T47D (cell line): ENCODE measurements at regions not wholly inside any gene's neighbourhood (a gene's known extent, or its start where the extent isn't known, plus 50 kb on each side); places are given as distances from the start of the nearest gene placed in this dataset.

Experiments used
- DNase-seq, 2 experiments: peaks; one replicate each; pipeline versions ENCODE4 v3.0.0 to v3.0.0-alpha.2; 2011 to 2012; ENCODE audit warnings: low read depth in 1 of 2, low spot score in 1 of 2
- JUND ChIP-seq: IDR thresholded peaks from 2 replicates; pipeline ENCODE4 v1.6.1; 2012; ENCODE audit warnings: low read depth
- in situ Hi-C: cut with HindIII; loops from 2 replicates; pipeline ENCODE4 v1.10.0; 2016; ENCODE audit warnings: low sequenced_read_pairs, low pct_unique_long_range_greater_than_20kb

GRCh38 chr3:4928277-4928789 is 50.9 kb upstream of the BHLHE40 start:
- TF ChIP-seq JUND, result no peak
- no peak for DNase-seq
- in situ Hi-C loops, result no loop called here
